MCF 10A (cell line): ENCODE measurements at regions not wholly inside any gene's neighbourhood (a gene's known extent, or its start where the extent isn't known, plus 50 kb on each side); places are given as distances from the start of the nearest gene placed in this dataset.

ENCODE experiments used
- BruUV-seq: library from RNA; stranded (reverse); fragments of 400-500 nt; replicated peaks from 2 replicates; lab custom pipeline; 2021; lab: Mats Ljungman, UMichigan
- CTCF ChIA-PET: fragments of 300-600 bp; sonication (Branson Sonifier 250); formaldehyde crosslinking; extraction: SDS; loops from one replicate; lab custom pipeline; 2021; ENCODE audit warnings: antibody characterized with exemption, inconsistent platforms; lab: Yijun Ruan, JAX
- POLR2A ChIA-PET: fragments of 300-600, 350-650 bp; sonication (Branson Sonifier 250); formaldehyde crosslinking; extraction: SDS; loops from one replicate; lab custom pipeline; 2020; ENCODE audit warnings: antibody characterized with exemption, inconsistent platforms; lab: Yijun Ruan, JAX
- DNase-seq: peaks from one replicate; pipeline ENCODE4 v3.0.0-alpha.2; 2018; ENCODE audit not compliant: unreplicated experiment
- H3K27ac Mint-ChIP-seq: one replicate; pipeline ENCODE4 v1.8.0; 2022; ENCODE audit warnings: mild to moderate bottlenecking, low read depth, mixed read lengths; ENCODE audit not compliant: unreplicated experiment
- H3K27me3 Mint-ChIP-seq: one replicate; pipeline ENCODE4 v1.8.0; 2022; ENCODE audit warnings: mixed read lengths; ENCODE audit not compliant: insufficient read depth, unreplicated experiment
- H3K36me3 Mint-ChIP-seq: one replicate; pipeline ENCODE4 v1.8.0; 2022; ENCODE audit warnings: mild to moderate bottlenecking, moderate library complexity, mixed read lengths; ENCODE audit not compliant: insufficient read depth, unreplicated experiment
- H3K4me1 Mint-ChIP-seq: one replicate; pipeline ENCODE4 v1.8.0; 2022; ENCODE audit warnings: mixed read lengths; ENCODE audit not compliant: insufficient read depth, unreplicated experiment
- H3K4me3 Mint-ChIP-seq: one replicate; pipeline ENCODE4 v1.8.0; 2022; ENCODE audit warnings: mild to moderate bottlenecking, moderate library complexity, mixed read lengths; ENCODE audit not compliant: unreplicated experiment
- H3K9me3 Mint-ChIP-seq: one replicate; pipeline ENCODE4 v1.8.0; 2022; ENCODE audit warnings: mixed read lengths; ENCODE audit not compliant: unreplicated experiment
- intact Hi-C: fragments of 100-400 bp; cut with micrococcal nuclease; formaldehyde crosslinking; loops from 2 replicates; pipeline ENCODE4 v1.14.1; 2022
- TF ChIP-seq, protein P1 (sequence below): fragments of 200-600 bp; IDR thresholded peaks from one replicate; pipeline ENCODE4 v1.8.0; 2022; ENCODE audit warnings: antibody characterized with exemption, mild to moderate bottlenecking; ENCODE audit not compliant: unreplicated experiment

DNA sequence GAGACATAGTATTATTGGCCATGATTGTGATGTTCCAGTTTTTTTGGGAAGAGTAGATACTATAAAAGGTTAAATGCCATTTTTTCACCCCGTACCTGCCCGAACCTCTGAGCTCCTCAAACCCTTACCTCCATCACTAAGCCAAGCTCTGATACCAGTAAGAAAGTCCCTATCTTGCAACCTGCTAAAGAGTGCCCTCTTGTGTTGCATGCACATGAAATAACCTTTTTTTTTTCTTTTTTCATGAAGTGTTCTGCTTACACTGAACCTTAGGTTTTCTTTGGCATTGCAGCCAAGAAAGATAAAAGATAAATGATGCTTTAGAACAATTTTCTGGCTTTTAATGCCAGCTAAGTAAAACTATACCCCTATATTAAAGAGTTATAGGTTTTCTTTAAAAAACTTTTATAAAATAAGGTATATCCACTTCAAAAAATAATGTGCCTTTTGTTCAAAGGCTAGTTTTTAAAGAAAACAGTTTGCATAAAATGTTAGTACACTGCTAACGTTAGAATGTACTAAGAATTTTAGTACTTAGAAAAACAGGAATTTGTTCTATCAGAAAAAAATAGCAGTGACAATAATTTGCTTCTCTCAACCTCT, 295.3 kb upstream of the PMFBP1 start:
- H3K27me3 Mint-ChIP-seq, result no peaks in the 10 kb centered on the region
- intact Hi-C loops, result loop anchor here (1.0 kb wide), 2 partner anchors 225 to 342 kb away; no protein-coding TSS in a partner anchor
- no peaks in the 10 kb centered on the region for H3K36me3 Mint-ChIP-seq
- CTCF ChIA-PET, result interaction anchor here (0.6 to 10.0 kb wide), 35 partner anchors 8 to 1406 kb away, joined by 3 to 98 read pairs (median 4); no protein-coding TSS in a partner anchor
- H3K9me3 Mint-ChIP-seq, result no peaks in the 10 kb centered on the region
- no peak overlapping the region for H3K4me3 Mint-ChIP-seq
- DNase-seq, result peak; percentile 61
- no TSS peak for BruUV-seq
- TF ChIP-seq, protein P1, sequence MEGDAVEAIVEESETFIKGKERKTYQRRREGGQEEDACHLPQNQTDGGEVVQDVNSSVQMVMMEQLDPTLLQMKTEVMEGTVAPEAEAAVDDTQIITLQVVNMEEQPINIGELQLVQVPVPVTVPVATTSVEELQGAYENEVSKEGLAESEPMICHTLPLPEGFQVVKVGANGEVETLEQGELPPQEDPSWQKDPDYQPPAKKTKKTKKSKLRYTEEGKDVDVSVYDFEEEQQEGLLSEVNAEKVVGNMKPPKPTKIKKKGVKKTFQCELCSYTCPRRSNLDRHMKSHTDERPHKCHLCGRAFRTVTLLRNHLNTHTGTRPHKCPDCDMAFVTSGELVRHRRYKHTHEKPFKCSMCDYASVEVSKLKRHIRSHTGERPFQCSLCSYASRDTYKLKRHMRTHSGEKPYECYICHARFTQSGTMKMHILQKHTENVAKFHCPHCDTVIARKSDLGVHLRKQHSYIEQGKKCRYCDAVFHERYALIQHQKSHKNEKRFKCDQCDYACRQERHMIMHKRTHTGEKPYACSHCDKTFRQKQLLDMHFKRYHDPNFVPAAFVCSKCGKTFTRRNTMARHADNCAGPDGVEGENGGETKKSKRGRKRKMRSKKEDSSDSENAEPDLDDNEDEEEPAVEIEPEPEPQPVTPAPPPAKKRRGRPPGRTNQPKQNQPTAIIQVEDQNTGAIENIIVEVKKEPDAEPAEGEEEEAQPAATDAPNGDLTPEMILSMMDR, result peak; percentile 73
- H3K27ac Mint-ChIP-seq, result no peak overlapping the region
- POLR2A ChIA-PET, result interaction anchor here (1.5 kb wide), 2 partner anchors 223 to 225 kb away, joined by 6 to 9 read pairs; no protein-coding TSS in a partner anchor
- H3K4me1 Mint-ChIP-seq, result no peaks in the 10 kb centered on the region

DNA sequence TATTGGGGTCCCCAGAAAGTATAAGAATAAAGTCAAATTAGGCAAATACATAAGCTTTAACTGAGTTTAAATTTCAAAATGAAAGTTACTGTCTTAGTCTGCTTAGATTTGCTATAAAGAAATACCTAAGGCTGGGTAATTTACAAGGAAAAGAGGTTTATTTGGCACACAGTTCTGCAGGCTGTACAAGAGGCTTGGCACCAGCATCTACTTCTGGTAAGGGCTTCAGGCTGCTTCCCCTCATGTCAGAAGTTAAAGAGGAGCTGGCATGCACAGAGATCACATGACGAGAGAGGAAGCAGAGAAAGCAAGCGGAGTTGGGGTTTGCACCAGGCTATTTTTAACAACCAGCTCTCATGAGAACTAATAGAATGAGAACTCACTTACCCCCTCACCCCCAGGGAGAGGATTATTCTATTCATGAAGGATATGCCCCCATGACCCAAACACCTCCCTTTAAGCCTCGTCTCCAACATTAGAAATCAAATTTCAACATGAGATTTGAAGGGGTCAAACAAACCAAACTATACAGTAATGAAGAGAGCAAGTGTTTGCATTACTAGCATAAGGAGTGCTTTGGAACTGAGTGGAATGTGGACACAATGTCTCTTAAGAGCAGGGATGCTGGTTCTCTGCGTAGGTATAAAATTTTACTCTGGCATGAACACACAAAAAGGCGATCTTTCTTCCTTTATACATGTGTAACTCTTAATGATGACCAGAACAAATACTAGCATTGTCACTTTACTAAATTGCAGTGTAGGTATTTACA, 292.8 kb upstream of the PMFBP1 start:
- Mint-ChIP-seq H3K36me3 (no peaks in the 10 kb centered on the region), H3K27ac (no peak overlapping the region), H3K4me1 (no peaks in the 10 kb centered on the region), H3K9me3 (no peaks in the 10 kb centered on the region), H3K4me3 (no peak overlapping the region), H3K27me3 (no peaks in the 10 kb centered on the region)
- intact Hi-C loops, result no loop called here
- DNase-seq, result no peak
- ChIA-PET POLR2A (interaction anchor here (1.3 kb wide), 1 partner anchor 174 kb away, joined by 3 read pairs; no protein-coding TSS in a partner anchor), CTCF (interaction anchor here (0.5 to 10.0 kb wide), 11 partner anchors 9 to 471 kb away, joined by 3 to 98 read pairs (median 4); no protein-coding TSS in a partner anchor)
- TF ChIP-seq, protein P1, result no peak
- no TSS peak for BruUV-seq

DNA sequence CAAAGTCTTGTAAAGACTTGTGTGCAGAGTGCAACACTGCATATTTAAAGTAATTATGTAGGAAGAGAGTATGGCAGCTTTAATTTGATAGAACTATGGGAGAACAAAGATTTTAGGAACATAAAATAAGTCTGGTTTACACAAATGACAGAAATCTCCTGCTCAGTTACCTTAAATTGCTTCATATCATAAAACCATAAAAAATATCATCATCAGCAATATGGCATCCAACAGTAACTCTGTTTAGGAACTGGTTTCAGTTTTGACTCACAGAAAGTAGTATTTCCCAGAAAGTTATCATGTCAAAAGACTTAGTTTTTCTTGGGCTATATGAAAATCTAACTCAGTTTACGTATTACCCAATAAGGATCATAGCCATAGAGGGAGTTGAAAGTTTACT, 292.1 kb upstream of the PMFBP1 start:
- no peak for DNase-seq
- ChIA-PET CTCF (interaction anchor here (0.7 to 10.0 kb wide), 9 partner anchors 10 to 471 kb away, joined by 3 to 98 read pairs (median 4); no protein-coding TSS in a partner anchor), POLR2A (interaction anchor here (0.6 to 1.3 kb wide), 2 partner anchors 173 to 414 kb away, joined by 3 to 5 read pairs; no protein-coding TSS in a partner anchor)
- TF ChIP-seq, protein P1, result no peak
- H3K4me3 Mint-ChIP-seq, result no peak overlapping the region
- H3K9me3 Mint-ChIP-seq, result no peaks in the 10 kb centered on the region
- no peaks in the 10 kb centered on the region for H3K4me1 Mint-ChIP-seq
- BruUV-seq, result no TSS peak
- H3K27me3 Mint-ChIP-seq, result no peaks in the 10 kb centered on the region
- intact Hi-C loops, result no loop called here
- H3K36me3 Mint-ChIP-seq, result no peaks in the 10 kb centered on the region
- H3K27ac Mint-ChIP-seq, result no peak overlapping the region

DNA sequence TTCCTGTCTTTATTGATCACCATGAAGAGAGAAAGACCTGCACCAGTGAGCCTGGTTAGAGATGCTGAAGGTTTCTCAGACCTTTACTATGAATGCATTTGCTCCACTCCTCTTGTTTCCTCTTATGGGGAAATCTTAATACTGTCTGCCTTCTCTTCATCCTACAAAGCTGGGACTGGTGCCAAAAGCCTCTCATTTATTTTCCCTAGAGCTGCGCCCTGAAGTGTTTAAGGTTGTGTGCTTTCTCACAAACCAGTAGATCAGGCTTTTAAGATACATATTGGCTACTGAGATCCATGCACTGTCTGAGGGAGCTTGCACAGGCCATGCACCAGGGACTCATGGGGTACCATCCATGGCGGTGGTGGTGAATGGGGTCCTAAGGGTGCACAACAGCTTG, 286.1 kb upstream of the PMFBP1 start:
- H3K9me3 Mint-ChIP-seq, result peaks cover 27% of the 10 kb centered on the region
- no peak overlapping the region for H3K27ac Mint-ChIP-seq
- H3K4me1 Mint-ChIP-seq, result no peaks in the 10 kb centered on the region
- H3K27me3 Mint-ChIP-seq, result no peaks in the 10 kb centered on the region
- peaks cover 7% of the 10 kb centered on the region for H3K36me3 Mint-ChIP-seq
- ChIA-PET POLR2A (no interaction called here), CTCF (interaction anchor here (0.7 to 2.0 kb wide), 3 partner anchors 9 to 216 kb away, joined by 3 to 13 read pairs (median 3); no protein-coding TSS in a partner anchor)
- no peak for DNase-seq
- no peak overlapping the region for H3K4me3 Mint-ChIP-seq
- intact Hi-C loops, result no loop called here
- TF ChIP-seq, protein P1, result no peak
- BruUV-seq, result no TSS peak
